ENCODE measurements at regions not wholly inside any gene's neighbourhood (a gene's known extent, or its start where the extent isn't known, plus 50 kb on each side); places are given as distances from the start of the nearest gene placed in this dataset.

DNA sequence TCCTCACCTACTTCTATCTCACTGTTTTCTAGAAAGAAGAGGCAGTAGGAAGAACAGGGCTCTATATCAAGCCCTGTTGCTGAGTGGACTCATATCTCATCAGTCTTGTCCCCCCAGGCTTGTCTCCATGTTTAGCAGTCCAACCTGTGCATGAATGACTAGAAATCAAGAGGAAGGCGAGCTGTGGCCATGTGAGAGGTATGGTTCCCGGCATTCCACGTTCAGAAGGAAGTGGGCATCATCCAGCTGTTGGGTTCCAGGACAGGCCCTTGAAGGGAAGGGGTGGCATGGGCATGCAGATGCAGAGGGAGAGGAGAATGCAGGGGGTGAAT is 176.6 kb downstream of the MRPL14 start:
- H4K20me1 ChIP-seq (ENCODE audit: low read length): no peaks in the 10 kb centered on the region
- H3K9ac ChIP-seq (ENCODE audit: low read length): no peak overlapping the region
- no peak overlapping the region for H3K4me2 ChIP-seq (ENCODE audit: low read length)
- H3K27ac ChIP-seq (ENCODE audit: low read length): no peak overlapping the region
- no peak for TF ChIP-seq EZH2 (IDR thresholded peaks at IDR 0.05; ENCODE audit: low read length, unreplicated experiment)
- TF ChIP-seq, protein P1, sequence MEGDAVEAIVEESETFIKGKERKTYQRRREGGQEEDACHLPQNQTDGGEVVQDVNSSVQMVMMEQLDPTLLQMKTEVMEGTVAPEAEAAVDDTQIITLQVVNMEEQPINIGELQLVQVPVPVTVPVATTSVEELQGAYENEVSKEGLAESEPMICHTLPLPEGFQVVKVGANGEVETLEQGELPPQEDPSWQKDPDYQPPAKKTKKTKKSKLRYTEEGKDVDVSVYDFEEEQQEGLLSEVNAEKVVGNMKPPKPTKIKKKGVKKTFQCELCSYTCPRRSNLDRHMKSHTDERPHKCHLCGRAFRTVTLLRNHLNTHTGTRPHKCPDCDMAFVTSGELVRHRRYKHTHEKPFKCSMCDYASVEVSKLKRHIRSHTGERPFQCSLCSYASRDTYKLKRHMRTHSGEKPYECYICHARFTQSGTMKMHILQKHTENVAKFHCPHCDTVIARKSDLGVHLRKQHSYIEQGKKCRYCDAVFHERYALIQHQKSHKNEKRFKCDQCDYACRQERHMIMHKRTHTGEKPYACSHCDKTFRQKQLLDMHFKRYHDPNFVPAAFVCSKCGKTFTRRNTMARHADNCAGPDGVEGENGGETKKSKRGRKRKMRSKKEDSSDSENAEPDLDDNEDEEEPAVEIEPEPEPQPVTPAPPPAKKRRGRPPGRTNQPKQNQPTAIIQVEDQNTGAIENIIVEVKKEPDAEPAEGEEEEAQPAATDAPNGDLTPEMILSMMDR (conservative IDR thresholded peaks at IDR 0.05; ENCODE audit: low read depth, low read length): no peak
- TF ChIP-seq EZH2phosphoT487 (IDR thresholded peaks at IDR 0.05; ENCODE audit: borderline replicate concordance, low read length): no peak
- H2AFZ ChIP-seq (ENCODE audit: low read length): no peak overlapping the region
- H3K79me2 ChIP-seq (ENCODE audit: low read length): no peaks in the 10 kb centered on the region
- no peak for ATAC-seq
- H3K36me3 ChIP-seq (ENCODE audit: low read depth, low read length): no peaks in the 10 kb centered on the region
- ChIA-PET CTCF (no interaction called here), POLR2A (ENCODE audit: unreplicated experiment) (no interaction called here)
- no peak overlapping the region for H3K4me3 ChIP-seq (ENCODE audit: low read length)
- BruUV-seq (replicated peaks): no TSS peak
- H3K4me1 ChIP-seq (ENCODE audit: insufficient read depth, low read length): no peaks in the 10 kb centered on the region; the same call in 1 of the 2 replicates
- H3K9me3 ChIP-seq (ENCODE audit: low read length): no peaks in the 10 kb centered on the region
- no peaks in the 10 kb centered on the region for H3K27me3 ChIP-seq (ENCODE audit: low read length)
- intact Hi-C loops (cut with micrococcal nuclease): loop anchor here (5.0 kb wide), 1 partner anchor 178 kb away; the partner anchor contains the start of gene VEGFA
- no peaks in the 10 kb centered on the region for H3F3A ChIP-seq (ENCODE audit: low read length, unreplicated experiment)
- DNase-seq: no peak
- no peaks in the 10 kb centered on the region for H3K9me2 ChIP-seq (replicated peaks; ENCODE audit: low read length)

DNA sequence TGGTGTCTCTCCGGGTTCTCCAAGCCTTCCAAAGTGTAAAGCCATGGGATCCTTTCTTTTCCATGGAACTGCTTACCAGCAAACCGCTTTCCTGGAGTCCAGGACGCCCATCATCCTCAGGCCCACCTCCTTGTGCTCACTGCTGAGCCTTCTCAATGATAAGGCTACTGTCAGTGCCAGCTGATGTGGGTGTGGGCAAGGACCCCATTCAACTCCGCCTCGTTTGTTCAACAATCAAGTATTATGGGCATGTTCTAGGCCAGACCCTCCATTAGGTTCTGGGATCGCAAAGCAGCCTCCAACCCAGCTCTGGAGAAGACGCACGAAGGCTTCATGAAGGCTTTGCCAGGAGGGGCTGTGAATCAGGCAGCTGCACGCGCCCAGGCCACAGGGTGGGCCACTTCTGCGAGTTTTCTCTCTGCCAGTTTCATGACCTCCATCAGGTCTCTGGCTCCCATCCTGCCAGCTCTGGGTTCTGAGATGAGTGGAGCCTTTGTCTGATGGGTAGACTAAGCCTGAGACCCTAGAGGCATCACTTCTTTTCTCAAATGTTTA is 177.1 kb downstream of the MRPL14 start:
- ATAC-seq (no peak), DNase-seq (no peak)
- Histone ChIP-seq H3K4me3 (ENCODE audit: low read length) (no peak overlapping the region), H3K9me3 (ENCODE audit: low read length) (no peaks in the 10 kb centered on the region), H3K4me2 (ENCODE audit: low read length) (no peak overlapping the region), H2AFZ (ENCODE audit: low read length) (no peak overlapping the region), H3K9me2 (replicated peaks; ENCODE audit: low read length) (no peaks in the 10 kb centered on the region), H3K9ac (ENCODE audit: low read length) (no peak overlapping the region), H3F3A (ENCODE audit: low read length, unreplicated experiment) (no peaks in the 10 kb centered on the region), H3K4me1 (ENCODE audit: insufficient read depth, low read length) (no peaks in the 10 kb centered on the region; the same call in 1 of the 2 replicates), H3K27ac (ENCODE audit: low read length) (no peak overlapping the region), H3K27me3 (ENCODE audit: low read length) (no peaks in the 10 kb centered on the region), H3K36me3 (ENCODE audit: low read depth, low read length) (no peaks in the 10 kb centered on the region), H4K20me1 (ENCODE audit: low read length) (no peaks in the 10 kb centered on the region), H3K79me2 (ENCODE audit: low read length) (no peaks in the 10 kb centered on the region)
- POLR2A ChIA-PET (ENCODE audit: unreplicated experiment): no interaction called here
- intact Hi-C loops (cut with micrococcal nuclease): loop anchor here (5.0 kb wide), 1 partner anchor 178 kb away; the partner anchor contains the start of gene VEGFA
- TF ChIP-seq EZH2 (IDR thresholded peaks at IDR 0.05; ENCODE audit: low read length, unreplicated experiment) (no peak), EZH2phosphoT487 (IDR thresholded peaks at IDR 0.05; ENCODE audit: borderline replicate concordance, low read length) (no peak)
- TF ChIP-seq, protein P1 (conservative IDR thresholded peaks at IDR 0.05; ENCODE audit: low read depth, low read length): no peak
- CTCF ChIA-PET: no interaction called here
- BruUV-seq (replicated peaks): no TSS peak

DNA sequence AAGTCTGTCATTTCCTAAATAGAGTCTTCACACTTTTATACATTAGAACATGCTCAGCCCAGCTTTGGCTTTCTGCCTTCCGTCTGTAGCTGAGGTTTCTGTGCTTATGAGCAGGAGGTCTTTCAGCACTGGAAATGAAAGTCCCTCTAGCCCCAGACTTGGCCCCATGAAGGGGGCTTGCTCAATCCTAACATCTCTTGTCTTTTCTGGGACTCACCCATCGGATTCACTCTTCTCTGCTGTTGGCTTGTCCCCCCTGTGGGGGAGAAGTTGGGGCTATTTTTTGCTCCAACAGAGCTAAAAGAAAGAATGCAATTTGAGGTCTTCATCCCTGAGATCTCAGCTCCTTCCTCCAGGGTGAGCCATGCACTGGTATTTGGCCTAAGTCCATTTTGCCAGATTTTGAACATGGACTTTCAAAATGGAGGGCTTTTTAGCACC is 177.7 kb downstream of the MRPL14 start:
- POLR2A ChIA-PET (ENCODE audit: unreplicated experiment): no interaction called here
- TF ChIP-seq EZH2 (IDR thresholded peaks at IDR 0.05; ENCODE audit: low read length, unreplicated experiment) (no peak), EZH2phosphoT487 (IDR thresholded peaks at IDR 0.05; ENCODE audit: borderline replicate concordance, low read length) (no peak)
- TF ChIP-seq, protein P1 (conservative IDR thresholded peaks at IDR 0.05; ENCODE audit: low read depth, low read length): no peak
- no TSS peak for BruUV-seq (replicated peaks)

More for the DNA sequence above, 177.7 kb downstream of the MRPL14 start:
- Histone ChIP-seq H3K9me3 (ENCODE audit: low read length) (no peaks in the 10 kb centered on the region), H3K9ac (ENCODE audit: low read length) (no peak overlapping the region), H3K36me3 (ENCODE audit: low read depth, low read length) (no peaks in the 10 kb centered on the region), H3K27me3 (ENCODE audit: low read length) (no peaks in the 10 kb centered on the region), H4K20me1 (ENCODE audit: low read length) (no peaks in the 10 kb centered on the region), H3K27ac (ENCODE audit: low read length) (no peak overlapping the region), H3K4me1 (ENCODE audit: insufficient read depth, low read length) (no peaks in the 10 kb centered on the region; the same call in 1 of the 2 replicates), H2AFZ (ENCODE audit: low read length) (no peak overlapping the region), H3F3A (ENCODE audit: low read length, unreplicated experiment) (no peaks in the 10 kb centered on the region), H3K9me2 (replicated peaks; ENCODE audit: low read length) (no peaks in the 10 kb centered on the region), H3K79me2 (ENCODE audit: low read length) (no peaks in the 10 kb centered on the region), H3K4me2 (ENCODE audit: low read length) (no peak overlapping the region), H3K4me3 (ENCODE audit: low read length) (no peak overlapping the region)
- DNase-seq (no peak), ATAC-seq (no peak)
- CTCF ChIA-PET: no interaction called here
- intact Hi-C loops (cut with micrococcal nuclease): no loop called here
